CD8-positive, alpha-beta memory T cell (primary cell): ENCODE measurements at regions not wholly inside any gene's neighbourhood (a gene's known extent, or its start where the extent isn't known, plus 50 kb on each side); places are given as distances from the start of the nearest gene placed in this dataset.

Experiments used
- CTCF ChIA-PET: fragments of 350-600 bp; sonication (Branson Sonifier 250); formaldehyde crosslinking; loops from one replicate; lab custom pipeline; 2021; ENCODE audit warnings: antibody characterized with exemption; lab: Charles Lee
- POLR2A ChIA-PET: fragments of 350-600 bp; sonication (Branson Sonifier 250); formaldehyde crosslinking; loops from one replicate; lab custom pipeline; 2021; ENCODE audit warnings: antibody characterized with exemption; lab: Charles Lee
- DNase-seq, 5 donors: peaks; one replicate each; pipeline versions ENCODE4 v3.0.0 to v3.0.0-alpha.2; 2020 to 2022; ENCODE audit warnings: mixed read lengths in 1 of 5
- H3K27ac ChIP-seq: one replicate; pipeline ENCODE4 v1.7.0; 2013; ENCODE audit warnings: low read depth, mild to moderate bottlenecking, low read length, moderate library complexity
- H3K27me3 ChIP-seq: 2 replicates; pipeline ENCODE4 v1.7.0; 2013; ENCODE audit warnings: low read length, mild to moderate bottlenecking; ENCODE audit not compliant: insufficient read depth, poor library complexity, severe bottlenecking
- H3K36me3 ChIP-seq: 2 replicates; pipeline ENCODE4 v1.7.0; 2013; ENCODE audit warnings: mild to moderate bottlenecking, low read length, moderate library complexity; ENCODE audit not compliant: insufficient read depth
- H3K4me1 ChIP-seq: 2 replicates; pipeline ENCODE4 v1.7.0; 2013; ENCODE audit warnings: mild to moderate bottlenecking, low read length, moderate library complexity; ENCODE audit not compliant: insufficient read depth
- H3K4me3 ChIP-seq: 2 replicates; pipeline ENCODE4 v1.7.0; 2013; ENCODE audit warnings: mild to moderate bottlenecking, low read length
- H3K9me3 ChIP-seq: 2 replicates; pipeline ENCODE4 v1.7.0; 2013; ENCODE audit warnings: mild to moderate bottlenecking, low read length
- H3K27ac Mint-ChIP-seq, 8 donors: one replicate each; pipeline ENCODE4 v1.8.0; 2020 to 2021; ENCODE audit warnings: mixed read lengths in 8 of 8, mild to moderate bottlenecking in 6 of 8, inconsistent platforms in 3 of 8, moderate library complexity in 3 of 8
- H3K27me3 Mint-ChIP-seq, 2 donors: one replicate each; pipeline ENCODE4 v1.8.0; 2020 to 2021; ENCODE audit warnings: mixed read lengths in 2 of 2, mild to moderate bottlenecking in 1 of 2, moderate library complexity in 1 of 2
- H3K36me3 Mint-ChIP-seq, 3 donors: one replicate each; pipeline ENCODE4 v1.8.0; 2020 to 2021; ENCODE audit warnings: mixed read lengths in 3 of 3, inconsistent platforms in 1 of 3, mild to moderate bottlenecking in 1 of 3
- H3K4me1 Mint-ChIP-seq, 3 donors: one replicate each; pipeline ENCODE4 v1.8.0; 2020 to 2021; ENCODE audit warnings: mixed read lengths in 3 of 3, inconsistent platforms in 1 of 3, mild to moderate bottlenecking in 1 of 3
- H3K4me3 Mint-ChIP-seq, 7 donors: one replicate each; pipeline ENCODE4 v1.8.0; 2020 to 2021; ENCODE audit warnings: mixed read lengths in 7 of 7, mild to moderate bottlenecking in 6 of 7, moderate library complexity in 4 of 7, inconsistent platforms in 2 of 7
- H3K9me3 Mint-ChIP-seq, 5 donors: one replicate each; pipeline ENCODE4 v1.8.0; 2020 to 2022; ENCODE audit warnings: mixed read lengths in 5 of 5, mild to moderate bottlenecking in 3 of 5, moderate library complexity in 2 of 5, inconsistent platforms in 1 of 5

GRCh38 chr20:12886618-12887363 lies 122.0 kb upstream of the SPTLC3 start:
- Mint-ChIP-seq H3K4me1 (no peaks in the 10 kb centered on the region), H3K4me3 (no peak overlapping the region), H3K27ac (no peak overlapping the region), H3K27me3 (peaks cover 0 to 3% of the 10 kb centered on the region in 2 donors), H3K36me3 (no peaks in the 10 kb centered on the region), H3K9me3 (peaks cover 0 to 15% (median 2%) of the 10 kb centered on the region in 5 donors)
- no peaks in the 10 kb centered on the region for H3K27me3 ChIP-seq
- H3K4me1 ChIP-seq = no peaks in the 10 kb centered on the region
- no peaks in the 10 kb centered on the region for H3K9me3 ChIP-seq
- CTCF ChIA-PET = no interaction called here
- POLR2A ChIA-PET = no interaction called here
- DNase-seq = no peak
- H3K27ac ChIP-seq = no peak overlapping the region
- no peak overlapping the region for H3K4me3 ChIP-seq
- H3K36me3 ChIP-seq = no peaks in the 10 kb centered on the region

- Histone ChIP-seq H3K36me3 (no peaks in the 10 kb centered on the region), H3K27me3 (no peaks in the 10 kb centered on the region), H3K9me3 (no peaks in the 10 kb centered on the region), H3K4me1 (no peaks in the 10 kb centered on the region), H3K4me3 (no peak overlapping the region), H3K27ac (no peak overlapping the region)
- Mint-ChIP-seq H3K4me3 (no peak overlapping the region), H3K27ac (no peak overlapping the region), H3K36me3 (no peaks in the 10 kb centered on the region), H3K4me1 (no peaks in the 10 kb centered on the region), H3K27me3 (peaks cover 0 to 2% of the 10 kb centered on the region in 2 donors), H3K9me3 (peaks cover 0 to 15% (median 2%) of the 10 kb centered on the region in 5 donors)
- POLR2A ChIA-PET = no interaction called here
- DNase-seq = no peak
- CTCF ChIA-PET = no interaction called here
Measured at GRCh38 chr20:12891643-12892042, 117.1 kb upstream of the SPTLC3 start.

- Mint-ChIP-seq H3K27ac (no peak overlapping the region), H3K4me3 (no peak overlapping the region), H3K4me1 (no peaks in the 10 kb centered on the region), H3K36me3 (no peaks in the 10 kb centered on the region), H3K9me3 (peaks cover 0 to 10% (median under 1%) of the 10 kb centered on the region in 5 donors), H3K27me3 (peaks cover 0 to 2% of the 10 kb centered on the region in 2 donors)
- no peak for DNase-seq
- H3K36me3 ChIP-seq = no peaks in the 10 kb centered on the region
- no peak overlapping the region for H3K27ac ChIP-seq
- ChIA-PET POLR2A (no interaction called here), CTCF (no interaction called here)
- no peaks in the 10 kb centered on the region for H3K27me3 ChIP-seq
- no peak overlapping the region for H3K4me3 ChIP-seq
- no peaks in the 10 kb centered on the region for H3K4me1 ChIP-seq
- H3K9me3 ChIP-seq = no peaks in the 10 kb centered on the region
Measured at GRCh38 chr20:12893019-12893418, 115.8 kb upstream of the SPTLC3 start.

GRCh38 chr20:12893653-12894052 lies 115.1 kb upstream of the SPTLC3 start:
- ChIA-PET POLR2A (no interaction called here), CTCF (no interaction called here)
- Histone ChIP-seq H3K27ac (no peak overlapping the region), H3K4me3 (no peak overlapping the region), H3K27me3 (no peaks in the 10 kb centered on the region), H3K4me1 (no peaks in the 10 kb centered on the region), H3K36me3 (no peaks in the 10 kb centered on the region), H3K9me3 (no peaks in the 10 kb centered on the region)
- Mint-ChIP-seq H3K4me3 (no peak overlapping the region), H3K9me3 (peaks cover 0 to 8% (median 0%) of the 10 kb centered on the region in 5 donors), H3K27ac (no peak overlapping the region), H3K36me3 (no peaks in the 10 kb centered on the region), H3K4me1 (no peaks in the 10 kb centered on the region), H3K27me3 (peaks cover 0 to 2% of the 10 kb centered on the region in 2 donors)
- no peak for DNase-seq

GRCh38 chr20:12894089-12894488 lies 114.7 kb upstream of the SPTLC3 start:
- DNase-seq = no peak
- no peaks in the 10 kb centered on the region for H3K9me3 ChIP-seq
- H3K36me3 ChIP-seq = no peaks in the 10 kb centered on the region
- ChIA-PET CTCF (no interaction called here), POLR2A (no interaction called here)
- H3K27ac Mint-ChIP-seq = no peak overlapping the region
- H3K4me1 ChIP-seq = no peaks in the 10 kb centered on the region
- no peaks in the 10 kb centered on the region for H3K27me3 ChIP-seq
- no peak overlapping the region for H3K4me3 Mint-ChIP-seq
- no peaks in the 10 kb centered on the region for H3K36me3 Mint-ChIP-seq
- H3K27ac ChIP-seq = no peak overlapping the region
- H3K4me1 Mint-ChIP-seq = no peaks in the 10 kb centered on the region
- peaks cover 0 to 2% of the 10 kb centered on the region in 2 donors for H3K27me3 Mint-ChIP-seq
- H3K4me3 ChIP-seq = no peak overlapping the region
- H3K9me3 Mint-ChIP-seq = peaks cover 0 to 6% (median 0%) of the 10 kb centered on the region in 5 donors

- DNase-seq = no peak
- H3K36me3 ChIP-seq = no peaks in the 10 kb centered on the region
- H3K4me1 ChIP-seq = no peaks in the 10 kb centered on the region
- POLR2A ChIA-PET = no interaction called here
- Mint-ChIP-seq H3K4me3 (no peak overlapping the region), H3K27ac (no peak overlapping the region), H3K9me3 (peaks cover 0 to 8% (median 3%) of the 10 kb centered on the region in 5 donors), H3K27me3 (no peaks in the 10 kb centered on the region), H3K36me3 (no peaks in the 10 kb centered on the region), H3K4me1 (no peaks in the 10 kb centered on the region)
- no peaks in the 10 kb centered on the region for H3K9me3 ChIP-seq
- H3K27me3 ChIP-seq = no peaks in the 10 kb centered on the region
- H3K4me3 ChIP-seq = no peak overlapping the region
- no peak overlapping the region for H3K27ac ChIP-seq
- CTCF ChIA-PET = no interaction called here
Measured at GRCh38 chr20:12896180-12896579, 112.6 kb upstream of the SPTLC3 start.

- H3K27me3 ChIP-seq = no peaks in the 10 kb centered on the region
- H3K4me3 Mint-ChIP-seq = no peak overlapping the region
- H3K27ac Mint-ChIP-seq = no peak overlapping the region
- no peaks in the 10 kb centered on the region for H3K9me3 ChIP-seq
- ChIA-PET CTCF (no interaction called here), POLR2A (no interaction called here)
- H3K27me3 Mint-ChIP-seq = no peaks in the 10 kb centered on the region
- no peak for DNase-seq
- no peak overlapping the region for H3K4me3 ChIP-seq
- no peaks in the 10 kb centered on the region for H3K4me1 Mint-ChIP-seq
- no peak overlapping the region for H3K27ac ChIP-seq
- H3K36me3 ChIP-seq = no peaks in the 10 kb centered on the region
- no peaks in the 10 kb centered on the region for H3K36me3 Mint-ChIP-seq
- no peaks in the 10 kb centered on the region for H3K4me1 ChIP-seq
- H3K9me3 Mint-ChIP-seq = peaks cover 0 to 4% (median 2%) of the 10 kb centered on the region in 5 donors
Measured at GRCh38 chr20:12902992-12903391, 105.8 kb upstream of the SPTLC3 start.

GRCh38 chr20:12906361-12906760 lies 102.4 kb upstream of the SPTLC3 start:
- no peaks in the 10 kb centered on the region for H3K4me1 Mint-ChIP-seq
- Histone ChIP-seq H3K27ac (no peak overlapping the region), H3K36me3 (no peaks in the 10 kb centered on the region), H3K4me1 (no peaks in the 10 kb centered on the region), H3K27me3 (no peaks in the 10 kb centered on the region), H3K4me3 (no peak overlapping the region), H3K9me3 (no peaks in the 10 kb centered on the region)
- no peaks in the 10 kb centered on the region for H3K27me3 Mint-ChIP-seq
- POLR2A ChIA-PET = no interaction called here
- no peaks in the 10 kb centered on the region for H3K36me3 Mint-ChIP-seq
- H3K9me3 Mint-ChIP-seq = peaks cover 0 to 9% (median 0%) of the 10 kb centered on the region in 5 donors
- H3K27ac Mint-ChIP-seq = no peak overlapping the region
- no peak overlapping the region for H3K4me3 Mint-ChIP-seq
- DNase-seq = no peak
- CTCF ChIA-PET = no interaction called here
